Activated T-cell treated with anti-CD3 and anti-CD28 coated beads, Interleukin-2, amount 50 U/mL, for 1 hour (primary cell): ENCODE measurements at regions not wholly inside any gene's neighbourhood (a gene's known extent, or its start where the extent isn't known, plus 50 kb on each side); places are given as distances from the start of the nearest gene placed in this dataset.
"Not testable (repeated sequence)": the region's sequence is repeated elsewhere in the genome, so short reads cannot be mapped to it uniquely, and the experiment has no call there.

Experiments
- DNase-seq: peaks from one replicate; pipeline ENCODE4 v3.0.0-alpha.2; 2020

- no peak for DNase-seq
These were observed 161.4 kb upstream of the KCNG1 start for GRCh38 chr20:51184289-51184688.

DNA sequence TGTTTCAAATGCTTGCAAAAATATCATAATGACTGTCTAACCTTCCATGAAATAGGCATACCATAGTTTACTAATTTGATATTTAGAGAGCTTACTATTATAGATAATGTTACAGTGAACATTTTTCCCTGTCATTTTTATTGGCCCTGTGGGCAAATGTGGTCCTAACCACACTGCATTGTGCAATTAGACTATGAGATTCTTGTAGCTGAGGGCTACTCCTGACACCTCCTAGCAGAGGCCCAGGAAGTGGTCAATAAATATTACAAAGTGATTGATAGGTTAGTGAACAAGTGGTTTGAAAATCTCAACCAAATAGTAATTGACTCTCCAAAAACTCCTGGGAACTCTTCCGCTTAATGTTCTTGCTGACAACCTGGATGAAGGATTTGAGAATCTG lies 160.5 kb upstream of the KCNG1 start:
- no peak for DNase-seq

DNA sequence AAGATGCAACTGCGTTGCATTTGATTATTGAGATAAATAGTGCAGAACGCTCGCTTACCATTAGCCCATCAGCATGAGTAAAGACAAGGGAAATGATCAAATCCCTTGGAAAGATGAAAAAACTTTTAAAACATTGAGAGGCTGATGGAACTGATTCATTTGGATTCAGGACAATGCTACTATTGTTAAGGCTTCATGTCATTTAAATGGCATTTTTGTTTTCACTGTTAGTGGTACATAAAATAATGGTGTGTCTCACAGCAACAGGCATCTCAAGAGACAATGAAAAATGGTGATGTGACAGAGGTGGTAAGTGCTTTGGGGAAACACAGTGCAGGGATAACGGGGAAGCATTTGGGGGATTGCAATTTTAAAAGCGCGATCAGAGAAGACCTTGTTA lies 159.7 kb upstream of the KCNG1 start:
- DNase-seq: no peak

GRCh38 chr20:51178153-51178552 lies 155.2 kb upstream of the KCNG1 start:
- no peak for DNase-seq

DNA sequence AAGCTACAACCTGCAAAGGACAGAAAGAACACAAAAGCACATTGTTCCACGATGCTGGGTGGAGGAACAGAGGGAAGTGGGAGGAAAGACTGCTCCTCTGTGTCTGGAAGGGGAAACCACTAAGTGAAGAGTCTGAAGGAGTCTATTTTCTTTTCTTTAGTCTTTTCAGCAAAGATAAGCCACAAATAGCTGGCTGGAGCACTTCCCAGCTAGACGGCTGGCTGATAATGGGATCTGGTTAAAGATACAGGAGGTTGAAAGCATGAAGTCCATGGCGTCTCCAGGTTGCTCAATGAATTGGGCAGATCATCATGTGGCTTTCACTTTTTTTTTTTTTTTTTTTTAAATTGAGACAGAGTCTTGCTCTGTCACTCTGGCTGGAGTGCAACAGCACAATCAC lies 154.0 kb upstream of the KCNG1 start:
- no peak for DNase-seq

- DNase-seq: no peak
These were observed 153.5 kb upstream of the KCNG1 start for GRCh38 chr20:51176446-51176845.

- DNase-seq: no peak
These were observed 152.8 kb upstream of the KCNG1 start for GRCh38 chr20:51175724-51176123.

GRCh38 chr20:51175156-51175555 lies 152.2 kb upstream of the KCNG1 start:
- DNase-seq: no peak

- DNase-seq: no peak
These were observed 151.6 kb upstream of the KCNG1 start for GRCh38 chr20:51174536-51174935.

GRCh38 chr20:51172558-51173428 lies 149.9 kb upstream of the KCNG1 start:
- no peak for DNase-seq

DNA sequence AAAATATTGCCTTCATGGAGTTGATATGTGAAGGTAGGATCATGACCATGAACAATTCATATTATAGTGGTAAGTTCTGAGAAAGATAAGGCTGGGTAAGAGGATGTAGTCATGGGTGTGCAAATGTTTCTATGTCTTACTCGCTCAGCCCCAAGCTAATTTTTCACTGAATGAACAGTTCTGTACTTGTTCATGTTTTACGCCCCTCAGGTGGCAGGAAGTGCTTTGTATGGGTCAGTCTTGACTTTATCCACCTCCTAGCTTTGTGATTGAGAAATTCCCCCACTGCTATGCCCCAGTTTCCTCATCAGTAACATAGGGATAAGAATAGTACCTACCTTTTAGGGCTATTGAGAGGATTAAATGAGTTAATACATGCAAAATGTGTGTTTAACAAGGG lies 148.2 kb upstream of the KCNG1 start:
- DNase-seq: no peak

GRCh38 chr20:51169813-51170212 lies 146.9 kb upstream of the KCNG1 start:
- no peak for DNase-seq

- not testable (repeated sequence) for DNase-seq
These were observed 145.0 kb upstream of the KCNG1 start for GRCh38 chr20:51167911-51168310.

DNA sequence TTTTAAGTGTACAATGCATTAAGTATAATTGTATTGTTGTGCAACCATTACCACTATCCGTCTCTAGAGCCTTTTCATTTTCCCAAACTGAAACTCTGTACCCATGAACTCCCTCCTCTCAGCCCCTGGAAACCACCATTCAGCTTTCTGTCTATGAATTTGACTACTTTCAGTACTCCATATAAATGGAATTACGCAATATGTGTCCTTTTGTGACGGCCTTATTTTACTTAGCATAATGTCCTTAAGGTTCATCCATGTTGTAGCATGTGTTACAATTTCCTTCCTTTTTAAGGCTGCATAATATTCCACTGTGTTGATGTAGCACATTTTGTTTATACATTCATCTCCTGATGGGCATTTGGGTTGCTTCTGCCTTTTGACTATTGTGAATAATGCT lies 143.6 kb upstream of the KCNG1 start:
- DNase-seq: no peak

DNA sequence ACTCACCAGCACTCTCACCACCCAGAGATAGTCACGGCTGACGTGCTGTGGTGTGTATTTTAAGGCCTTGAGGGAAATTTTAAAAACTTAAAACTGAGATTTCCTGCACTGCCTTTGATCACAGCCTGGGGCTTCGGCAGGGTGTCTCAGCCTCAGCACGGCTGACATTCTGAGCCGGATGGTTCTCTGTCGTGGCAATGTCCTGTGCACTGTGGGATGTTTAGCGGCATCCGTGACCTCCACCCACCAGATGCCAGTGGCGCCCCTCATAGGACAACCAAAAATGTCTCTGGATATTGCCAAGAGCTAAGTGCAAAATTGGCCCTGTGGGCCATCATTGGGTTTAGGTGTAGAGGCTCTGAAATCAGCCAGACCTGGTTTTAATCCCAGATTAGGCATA lies 142.2 kb upstream of the KCNG1 start:
- no peak for DNase-seq

DNA sequence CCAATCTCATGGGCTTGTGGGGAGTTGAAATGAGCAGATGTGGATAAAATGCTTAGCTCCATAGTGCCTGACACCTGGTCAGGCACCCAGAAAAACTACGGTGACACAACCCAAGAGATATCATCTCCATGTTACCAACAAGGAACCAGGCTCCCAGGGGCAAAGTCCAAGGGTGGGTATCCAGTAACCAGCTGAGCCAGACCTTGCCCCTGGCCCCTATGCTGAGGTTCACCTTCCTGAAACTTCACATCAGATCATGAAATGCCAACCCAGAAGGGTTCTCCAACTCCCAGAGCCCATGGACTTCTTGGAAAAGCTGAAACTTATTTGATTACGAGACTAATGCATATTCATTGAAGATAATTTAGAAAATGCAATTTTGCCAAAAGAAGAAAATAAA lies 141.8 kb upstream of the KCNG1 start:
- no peak for DNase-seq

DNA sequence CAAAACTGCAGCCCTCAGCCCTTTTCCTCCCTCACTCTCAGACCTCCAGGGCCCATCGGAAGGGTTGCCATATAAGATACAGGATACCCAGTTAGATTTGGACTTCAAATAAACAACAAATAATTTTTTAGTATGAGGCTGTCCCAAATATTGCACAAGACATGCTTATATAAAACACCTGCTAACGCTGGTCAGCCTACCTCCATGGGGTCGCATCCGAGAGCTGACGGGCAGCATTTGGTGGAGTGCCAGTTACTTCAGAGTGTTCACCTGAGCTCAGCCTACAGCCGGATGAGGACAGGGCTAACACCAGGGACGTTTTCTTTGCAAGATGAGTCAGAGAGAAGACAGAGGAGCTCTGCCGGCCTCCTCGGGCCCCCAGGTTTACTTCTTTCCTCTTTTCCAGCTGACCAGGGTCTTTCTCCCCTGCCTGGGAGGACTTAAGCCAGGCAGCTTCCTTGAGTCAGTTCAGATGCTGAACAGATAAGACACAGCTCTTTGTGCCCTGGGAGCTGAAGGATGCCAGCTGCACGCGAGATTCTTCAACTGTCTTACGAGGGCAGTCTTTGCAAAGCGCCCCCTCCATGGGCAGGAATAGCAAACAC lies 141.2 kb upstream of the KCNG1 start:
- DNase-seq: no peak

- no peak for DNase-seq
These were observed 139.1 kb upstream of the KCNG1 start for GRCh38 chr20:51162015-51162414.

GRCh38 chr20:51160821-51161220 lies 137.9 kb upstream of the KCNG1 start:
- no peak for DNase-seq

DNA sequence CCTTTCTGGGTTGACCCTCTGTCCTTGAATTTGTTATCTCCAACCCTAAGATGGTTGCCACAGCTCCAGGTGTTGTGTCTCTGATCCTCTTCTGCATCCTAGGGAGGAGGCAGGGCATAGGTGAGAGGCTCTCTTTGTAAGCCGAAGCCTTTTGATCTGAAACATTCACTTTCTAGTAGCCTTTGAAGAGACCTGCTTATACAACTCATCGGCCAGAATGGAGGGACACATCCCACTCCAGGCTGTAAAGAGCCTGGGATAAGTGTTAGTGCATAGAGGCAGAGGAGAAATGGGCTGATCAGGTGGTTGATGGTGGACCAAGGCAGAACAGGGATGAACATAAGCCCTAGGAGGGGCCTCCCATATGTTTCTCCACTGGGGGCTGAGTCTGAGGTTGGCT lies 137.1 kb upstream of the KCNG1 start:
- DNase-seq: no peak

DNA sequence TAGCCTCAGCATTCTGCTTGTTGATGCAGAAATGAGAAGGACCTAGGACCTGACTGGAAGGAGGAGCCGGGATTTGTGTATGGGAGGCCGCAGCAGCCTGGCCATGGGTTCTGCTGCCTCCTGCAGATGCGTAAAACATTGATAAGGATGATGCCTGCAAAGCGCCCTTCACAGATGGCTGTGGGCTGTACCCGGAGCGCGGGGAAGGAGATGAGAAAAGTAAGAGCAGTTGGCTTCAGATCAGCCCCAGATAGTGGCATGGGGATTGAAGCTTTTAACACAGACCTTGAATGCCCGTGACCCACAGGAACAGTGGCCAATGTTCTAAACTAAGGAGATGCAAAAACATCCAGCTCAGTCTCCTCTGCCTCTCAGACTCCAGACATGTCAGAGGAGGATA lies 136.4 kb upstream of the KCNG1 start:
- DNase-seq: no peak

- DNase-seq: no peak
These were observed 135.3 kb upstream of the KCNG1 start for GRCh38 chr20:51158226-51158625.

- DNase-seq: no peak
These were observed 133.4 kb upstream of the KCNG1 start for GRCh38 chr20:51156041-51156982.
